SK-N-MC (cell line): ENCODE measurements at regions not wholly inside any gene's neighbourhood (a gene's known extent, or its start where the extent isn't known, plus 50 kb on each side); places are given as distances from the start of the nearest gene placed in this dataset.

Experiments
- EZH2 ChIP-seq: fragments of 200-600 bp; sonication (generic); IDR thresholded peaks from one replicate; pipeline ENCODE4 v1.6.1; 2017; ENCODE audit warnings: antibody characterized with exemption
- POLR2AphosphoS5 ChIP-seq: IDR thresholded peaks from 2 replicates; pipeline ENCODE4 v1.6.1; 2012; ENCODE audit warnings: mild to moderate bottlenecking, low read depth, low read length, borderline replicate concordance

DNA sequence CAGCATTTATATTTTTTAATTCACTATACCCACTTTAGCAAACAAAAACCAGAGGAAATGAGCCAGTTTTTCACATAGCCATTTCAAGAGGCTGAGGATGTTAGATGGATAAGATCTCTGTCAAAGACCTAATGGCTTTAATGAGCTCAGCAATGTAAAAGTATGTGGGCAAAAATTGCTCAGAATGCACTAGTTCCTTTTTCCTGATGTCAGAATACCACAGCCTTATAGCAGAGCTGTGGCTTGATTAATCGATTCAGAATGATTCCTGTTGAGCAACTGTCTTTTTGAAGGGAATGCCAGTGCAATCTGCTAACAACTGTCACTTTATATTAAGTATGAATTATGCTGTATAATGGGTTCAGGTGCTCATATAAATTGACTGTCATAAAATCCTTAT, 100.6 kb upstream of the HIVEP1 start:
- TF ChIP-seq POLR2AphosphoS5 (no peak), EZH2 (no peak)
